ENCODE measurements at regions not wholly inside any gene's neighbourhood (a gene's known extent, or its start where the extent isn't known, plus 50 kb on each side); places are given as distances from the start of the nearest gene placed in this dataset.
"Not testable (repeated sequence)": the region's sequence is repeated elsewhere in the genome, so short reads cannot be mapped to it uniquely, and the experiment has no call there.

DNA sequence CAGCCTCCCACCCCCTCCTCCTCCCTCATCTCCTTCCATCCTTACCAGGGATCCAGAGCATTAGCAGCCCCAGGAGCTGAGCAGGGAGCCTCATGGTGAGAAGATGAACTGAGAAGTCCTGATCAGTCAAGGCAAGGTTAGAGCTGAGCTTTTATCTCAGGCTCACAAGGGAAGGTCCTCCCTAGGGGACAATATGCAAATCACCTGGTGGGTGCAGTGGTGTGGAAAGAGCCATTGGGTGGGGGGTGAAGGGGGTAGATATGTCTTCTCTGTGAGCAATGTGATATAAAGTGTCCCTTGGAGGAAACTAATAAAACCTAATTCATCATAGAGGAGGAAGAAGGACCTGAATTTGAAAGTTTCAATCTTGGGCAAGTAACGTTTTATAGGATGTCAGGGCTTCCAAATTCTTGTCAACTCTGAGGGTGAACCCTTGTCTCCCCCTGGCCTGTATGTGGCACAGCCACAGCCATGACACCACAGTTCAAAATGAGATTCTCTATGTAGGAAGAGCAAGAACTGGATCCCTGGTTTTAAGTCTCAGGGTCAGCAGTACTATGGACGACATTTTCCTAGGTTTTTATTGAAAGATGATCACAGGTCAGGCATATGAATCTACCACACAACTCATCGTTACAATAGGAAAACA, 543.5 kb downstream of the RPIA start:
- not testable (repeated sequence) for DNase-seq

DNA sequence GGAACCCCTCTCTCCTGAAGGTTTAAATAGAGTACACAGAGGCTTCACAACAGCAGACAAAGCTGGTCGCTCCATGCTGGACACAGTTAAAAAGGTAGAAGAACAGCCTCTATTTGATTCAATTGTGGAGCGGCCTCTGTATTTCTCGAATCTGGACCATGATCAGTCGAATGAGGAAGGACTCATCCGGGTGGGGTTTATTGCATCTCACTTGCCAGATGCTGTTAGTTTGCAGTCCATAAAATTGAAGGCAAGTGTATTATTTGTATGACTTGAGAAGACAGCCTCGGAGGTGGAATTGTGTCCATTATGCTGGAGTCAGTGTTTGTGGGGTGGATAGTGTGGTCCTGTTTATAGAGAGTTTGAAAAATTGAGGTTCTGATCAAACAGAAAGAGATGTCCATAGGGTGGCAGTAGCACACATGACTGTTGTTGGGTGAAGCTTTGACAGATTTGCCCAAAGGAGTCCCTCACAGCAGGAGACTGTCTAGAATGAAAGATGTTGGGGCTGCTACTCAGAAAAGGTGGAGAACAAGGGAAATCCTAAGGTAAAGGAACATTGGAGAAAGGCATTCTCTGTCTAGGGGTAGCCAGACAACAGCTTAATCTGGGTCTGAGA, 545.5 kb downstream of the RPIA start:
- DNase-seq, result not testable (repeated sequence)

DNA sequence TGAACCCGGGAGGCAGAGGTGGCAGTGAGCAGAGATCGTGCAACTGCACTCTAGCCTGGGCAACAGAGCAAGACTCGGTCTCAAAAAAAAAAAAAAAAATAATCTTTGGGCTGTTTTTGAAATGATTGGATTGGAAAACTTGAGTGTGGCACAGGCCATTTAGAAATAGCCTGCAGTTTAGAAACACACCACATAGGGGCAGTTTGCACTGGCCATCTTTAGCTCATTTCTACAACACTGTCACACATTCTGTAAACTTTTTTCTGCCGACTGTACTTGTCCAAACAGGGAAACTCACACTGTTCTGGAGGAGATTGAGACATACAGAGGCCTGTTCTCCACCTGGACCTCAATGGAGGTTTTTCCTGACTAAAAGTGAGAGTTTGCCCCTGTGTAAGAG, 546.3 kb downstream of the RPIA start:
- DNase-seq, result not testable (repeated sequence)

- DNase-seq, result not testable (repeated sequence)
Measured at GRCh38 chr2:89243114-89243700, 551.7 kb downstream of the RPIA start.

DNA sequence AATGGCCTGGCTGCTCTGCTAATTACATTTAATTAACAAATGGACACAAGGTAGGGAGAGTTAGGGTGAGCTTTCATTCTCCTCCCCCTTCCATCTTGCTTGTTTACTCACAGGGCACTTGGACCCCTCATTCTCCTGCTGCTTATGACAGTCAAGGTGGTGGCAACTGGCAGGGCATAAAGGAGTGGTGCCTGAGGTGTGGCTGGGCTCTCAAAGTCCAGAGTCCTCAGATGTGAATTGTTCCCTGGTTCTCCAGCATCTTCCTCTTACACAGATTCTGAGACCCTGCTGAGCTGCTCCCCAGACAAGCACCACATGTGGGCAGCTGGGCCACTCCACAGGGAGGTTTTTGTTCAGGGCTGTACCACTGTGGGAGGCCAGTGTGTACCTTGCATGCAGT, 552.9 kb downstream of the RPIA start:
- not testable (repeated sequence) for DNase-seq

GRCh38 chr2:89245478-89245877, 554.0 kb downstream of the RPIA start:
- not testable (repeated sequence) for DNase-seq

- DNase-seq, result not testable (repeated sequence)
Measured at GRCh38 chr2:89246027-89246426, 554.6 kb downstream of the RPIA start.

DNA sequence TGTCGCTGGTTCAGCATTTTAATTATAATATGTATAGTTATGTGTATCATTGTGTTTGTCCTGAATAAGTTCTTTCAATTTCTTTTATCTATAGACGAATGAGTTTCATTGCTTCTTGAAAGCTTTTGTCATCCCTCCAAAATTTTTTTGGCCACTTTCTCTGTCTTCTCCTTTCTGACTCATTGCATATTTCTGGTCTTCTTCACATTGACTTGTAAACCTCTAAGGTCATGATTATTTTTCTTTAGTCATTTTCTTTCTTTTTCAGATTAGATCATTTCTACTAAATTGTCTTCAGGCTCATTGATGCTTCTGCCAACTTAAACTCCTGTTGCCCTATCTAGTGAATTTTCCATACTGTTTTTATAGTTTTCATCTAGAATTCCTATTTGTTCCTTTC, 555.1 kb downstream of the RPIA start:
- DNase-seq, result not testable (repeated sequence)

DNA sequence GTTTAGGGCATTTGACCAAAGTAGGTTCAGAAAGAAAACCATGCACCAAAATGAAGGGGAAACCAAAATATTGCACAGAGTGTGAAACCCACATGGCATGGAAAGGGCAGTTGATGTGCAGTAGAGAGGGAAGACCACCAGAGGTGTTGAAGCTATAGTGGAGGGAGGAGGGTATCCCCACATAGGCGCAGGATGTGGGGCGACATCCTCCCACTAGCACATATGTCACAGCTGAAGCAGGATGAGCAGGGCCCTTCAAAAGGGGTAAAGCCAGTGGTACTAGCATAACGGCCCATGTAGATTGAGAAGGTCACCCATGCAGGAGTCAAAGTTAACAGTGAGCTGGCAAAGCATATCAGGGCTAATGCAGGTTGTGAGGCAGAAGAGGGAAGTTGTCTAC, 563.5 kb downstream of the RPIA start:
- not testable (repeated sequence) for DNase-seq

DNA sequence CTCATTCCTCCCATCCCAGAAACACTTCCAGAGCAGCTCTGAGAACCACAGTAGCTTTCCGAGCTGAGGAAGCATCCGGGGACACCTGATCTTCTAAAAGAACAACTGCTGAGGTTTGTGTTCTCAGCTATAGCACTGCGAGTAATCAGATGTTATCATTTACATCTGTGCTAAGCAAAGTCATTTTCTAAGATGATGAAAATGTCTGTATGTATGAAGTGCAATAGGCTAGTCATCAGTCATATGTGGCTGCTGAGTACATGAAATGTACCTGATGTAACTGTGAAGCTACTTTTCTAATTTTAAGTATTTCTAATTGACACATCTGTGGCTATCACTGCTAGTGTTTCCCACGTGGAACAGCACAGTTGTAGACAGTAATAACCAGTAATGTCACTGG, 582.0 kb downstream of the RPIA start:
- not testable (repeated sequence) for DNase-seq

DNA sequence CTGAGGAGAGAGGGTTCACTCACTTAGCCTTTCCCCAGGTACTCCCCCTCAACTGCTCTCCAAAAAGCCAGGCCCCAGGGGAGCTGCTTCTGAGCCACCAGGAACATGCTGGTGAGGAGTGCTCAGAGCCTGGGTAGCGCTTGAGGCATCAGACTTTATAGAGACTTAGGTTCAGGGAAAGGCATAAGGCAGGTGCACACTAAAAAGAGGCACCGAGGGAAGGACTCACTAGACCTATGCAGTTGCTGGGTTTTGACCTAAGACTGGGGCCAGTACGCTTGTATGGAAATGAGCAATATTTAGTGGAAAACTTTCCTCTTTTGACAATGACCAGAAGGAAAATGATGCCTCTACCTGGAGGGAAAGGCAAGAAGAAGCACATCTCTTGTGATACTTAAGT, 589.1 kb downstream of the RPIA start:
- not testable (repeated sequence) for DNase-seq

DNA sequence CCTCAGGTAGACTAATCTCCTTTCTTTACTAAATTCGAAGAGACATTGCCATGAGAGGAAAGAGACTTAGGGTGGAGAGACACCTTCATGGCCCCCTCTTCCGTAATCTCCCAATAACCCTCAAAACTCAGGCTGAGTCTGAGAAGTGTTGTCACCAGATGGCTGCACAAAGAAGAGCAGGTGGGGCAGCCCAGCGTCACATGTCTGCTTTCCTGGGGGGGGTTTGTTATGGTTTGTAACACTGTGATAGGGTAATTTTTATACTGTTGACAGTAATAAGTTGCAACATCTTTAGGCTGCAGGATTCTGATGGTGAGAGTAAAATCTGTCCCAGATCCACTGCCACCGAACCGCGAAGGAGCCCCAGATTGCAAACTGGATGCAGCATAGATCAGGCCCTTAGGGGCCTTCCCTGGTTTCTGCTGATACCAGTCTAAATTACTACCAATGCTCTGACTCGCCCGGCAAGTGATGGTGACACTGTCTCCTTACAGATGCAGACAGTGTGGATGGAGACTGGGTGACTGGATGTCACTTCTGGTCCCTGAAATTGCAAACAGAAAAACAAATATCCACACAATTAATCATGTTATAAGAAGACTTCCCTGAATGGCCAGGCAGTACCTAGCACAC, 595.1 kb downstream of the RPIA start:
- not testable (repeated sequence) for DNase-seq

DNA sequence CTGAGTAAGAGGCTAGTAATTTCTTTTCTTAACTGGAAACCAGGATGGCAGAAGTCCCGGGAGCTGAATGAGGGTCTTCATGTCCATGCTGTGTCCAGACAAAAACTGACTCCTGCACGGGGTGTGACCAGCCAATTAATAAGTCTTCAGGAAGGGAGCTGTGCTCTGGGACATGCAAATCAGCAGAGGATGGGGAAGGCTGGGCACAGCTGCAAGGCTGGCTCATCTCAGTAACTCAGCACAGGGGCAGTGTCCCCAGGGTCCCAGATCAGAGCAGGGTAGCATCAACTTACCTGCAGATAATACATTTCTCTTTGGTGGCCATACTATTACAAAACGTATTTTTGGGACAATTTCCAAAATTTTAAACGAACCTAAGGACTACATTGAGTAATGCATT, 595.6 kb downstream of the RPIA start:
- DNase-seq, result not testable (repeated sequence)

- DNase-seq, result not testable (repeated sequence)
Measured at GRCh38 chr2:89291717-89292298, 600.3 kb downstream of the RPIA start.

DNA sequence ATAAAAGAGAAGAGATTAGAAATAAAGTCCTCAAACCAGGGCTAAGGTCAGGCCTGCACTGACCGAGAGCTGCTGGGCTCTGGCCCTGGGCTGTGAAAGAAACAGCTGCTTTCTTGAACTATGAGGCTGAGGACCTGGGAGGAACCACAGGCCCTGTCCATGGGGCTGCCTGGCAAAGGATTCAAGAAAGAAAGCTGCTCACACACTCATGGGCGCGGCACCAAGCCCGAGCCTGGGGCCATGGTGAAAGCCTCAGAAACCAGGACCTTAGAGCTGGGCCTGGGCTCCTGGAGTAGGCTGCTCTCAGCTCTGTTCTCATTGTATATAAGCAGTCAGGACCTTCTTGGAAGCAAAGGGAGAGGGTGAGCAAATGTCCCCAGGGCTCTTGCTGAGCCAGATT, 601.9 kb downstream of the RPIA start:
- DNase-seq, result not testable (repeated sequence)

DNA sequence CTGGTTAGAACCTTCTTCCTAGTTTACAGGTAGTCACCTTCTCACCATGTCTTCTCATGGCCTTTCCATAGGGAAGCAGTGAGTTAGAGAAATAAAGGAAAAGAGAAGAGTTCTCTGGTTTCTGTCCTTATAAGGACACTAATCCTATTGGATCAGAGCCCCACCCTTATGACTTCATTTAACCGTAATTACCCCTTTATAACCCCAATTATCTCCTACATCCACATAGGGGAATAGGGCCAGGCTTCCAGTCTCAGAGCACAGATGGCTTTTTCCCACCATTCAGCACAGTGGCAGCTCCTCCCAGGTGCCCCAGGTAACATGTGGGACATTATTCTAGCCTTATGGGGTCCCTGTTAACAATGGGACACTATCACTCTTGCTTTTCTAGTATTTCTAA, 602.9 kb downstream of the RPIA start:
- DNase-seq, result not testable (repeated sequence)

DNA sequence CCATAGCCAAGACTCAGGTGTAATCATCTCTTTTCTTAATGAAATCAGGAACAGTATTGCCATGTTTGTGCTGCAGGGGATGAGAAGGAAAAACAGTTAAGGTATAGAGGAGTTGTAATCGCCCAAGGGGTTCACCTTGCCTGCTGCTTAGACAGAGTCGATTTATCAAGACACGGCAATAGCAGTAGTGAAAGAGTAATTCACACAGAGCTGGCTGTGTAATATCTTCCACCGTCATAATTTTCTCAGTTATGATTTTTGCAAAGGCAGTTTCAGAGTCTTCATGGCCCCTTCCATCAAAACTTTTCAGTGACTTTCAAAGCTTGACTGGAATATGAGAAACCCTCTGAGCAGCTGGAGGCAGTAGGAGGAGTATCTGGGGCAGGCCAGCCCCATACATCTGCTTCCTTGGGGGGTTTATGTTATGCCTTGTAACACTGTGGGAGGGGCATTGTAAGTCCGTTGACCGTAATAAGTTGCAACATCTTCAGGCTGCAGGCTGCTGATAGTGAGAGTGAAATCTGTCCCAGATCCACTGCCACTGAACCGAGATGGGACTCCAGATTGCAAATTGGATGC, 605.4 kb downstream of the RPIA start:
- not testable (repeated sequence) for DNase-seq

GRCh38 chr2:89299196-89299595, 607.7 kb downstream of the RPIA start:
- not testable (repeated sequence) for DNase-seq

DNA sequence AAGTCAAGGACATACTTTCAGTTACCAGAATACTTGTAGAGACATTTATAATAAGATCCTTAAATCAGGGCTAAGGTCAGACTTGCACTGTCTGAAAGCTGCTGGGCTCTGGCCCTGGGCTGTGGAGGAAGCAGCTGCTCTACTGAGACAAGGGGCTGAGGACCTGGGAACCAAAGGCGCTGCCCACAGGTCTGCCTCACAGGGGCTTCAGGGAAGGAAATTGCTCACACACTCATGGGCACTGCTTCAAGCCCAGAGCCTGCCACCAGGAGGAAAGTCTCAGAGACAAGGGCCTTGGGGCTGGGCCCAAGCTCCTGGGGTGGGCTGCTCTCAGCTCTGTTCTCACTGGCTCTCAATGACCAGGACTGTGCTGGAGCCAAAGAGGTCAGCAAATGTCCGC, 614.1 kb downstream of the RPIA start:
- not testable (repeated sequence) for DNase-seq

DNA sequence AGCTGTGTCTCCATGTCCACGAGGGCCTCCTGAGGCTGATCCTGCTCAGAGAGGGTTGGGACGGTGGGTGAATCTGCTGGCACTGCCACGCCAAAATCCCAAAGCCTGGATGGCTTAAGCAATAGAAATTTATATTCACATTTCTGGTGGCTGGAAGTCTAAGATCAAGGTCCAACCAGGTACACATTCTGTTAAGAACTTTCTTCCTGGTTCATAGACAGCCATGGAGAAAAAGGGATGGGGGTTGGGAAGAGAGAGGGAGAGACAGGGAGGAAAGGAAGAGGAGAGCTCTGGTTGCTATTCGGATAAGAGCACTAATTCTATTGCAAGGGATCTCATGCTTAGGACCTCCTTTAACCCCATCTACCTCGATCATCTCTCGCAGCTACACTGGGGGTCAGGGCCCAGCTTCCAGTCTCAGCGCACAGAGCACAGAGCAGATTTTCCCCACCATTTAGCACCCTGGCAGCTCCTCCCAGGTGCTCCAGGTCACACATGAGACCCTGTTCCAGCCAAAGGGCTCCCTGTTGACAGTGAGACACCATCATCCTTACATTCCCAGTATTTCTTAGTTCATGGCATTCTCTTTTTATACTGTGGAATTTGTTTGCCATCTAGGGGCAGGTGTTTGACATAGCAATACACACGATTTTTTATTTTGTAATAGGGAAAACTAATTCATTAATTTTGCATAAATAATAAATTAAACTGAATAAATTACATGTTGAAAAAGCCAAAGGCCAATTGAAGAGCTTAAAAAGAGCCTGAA, 615.6 kb downstream of the RPIA start:
- DNase-seq, result not testable (repeated sequence)

- DNase-seq, result not testable (repeated sequence)
Measured at GRCh38 chr2:89318990-89319389, 627.5 kb downstream of the RPIA start.

DNA sequence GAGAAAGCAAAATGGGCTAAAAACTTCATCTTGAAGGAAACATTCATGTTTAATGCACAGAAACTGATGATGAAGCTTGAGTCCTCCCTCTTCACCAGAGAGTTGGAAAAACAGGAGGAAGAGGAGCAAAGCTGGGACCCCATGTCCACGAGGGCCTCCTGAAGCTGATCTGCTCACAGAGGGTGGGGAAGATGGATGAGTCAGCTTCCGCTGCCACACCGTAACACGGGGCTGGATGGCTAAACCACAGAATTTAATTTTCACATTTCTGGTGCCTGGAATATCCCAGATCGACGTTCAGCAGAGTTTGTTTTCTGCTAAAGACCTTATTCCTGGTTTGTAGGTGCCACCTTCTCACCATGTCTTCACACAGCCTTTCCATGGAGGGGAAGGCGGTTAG, 634.4 kb downstream of the RPIA start:
- DNase-seq, result not testable (repeated sequence)
